22Rv1 (cell line): ENCODE measurements at regions not wholly inside any gene's neighbourhood (a gene's known extent, or its start where the extent isn't known, plus 50 kb on each side); places are given as distances from the start of the nearest gene placed in this dataset.

Experiments
- ZFX ChIP-seq: fragments of 450-650 bp; IDR thresholded peaks from 2 replicates; pipeline ENCODE4 v1.6.1; 2017; ENCODE audit warnings: antibody characterized with exemption, borderline replicate concordance
- TF ChIP-seq, protein P1 (sequence below): fragments of 450-650 bp; IDR thresholded peaks from 2 replicates; pipeline ENCODE4 v1.5.1; 2017; ENCODE audit warnings: mild to moderate bottlenecking

- TF ChIP-seq, protein P1, sequence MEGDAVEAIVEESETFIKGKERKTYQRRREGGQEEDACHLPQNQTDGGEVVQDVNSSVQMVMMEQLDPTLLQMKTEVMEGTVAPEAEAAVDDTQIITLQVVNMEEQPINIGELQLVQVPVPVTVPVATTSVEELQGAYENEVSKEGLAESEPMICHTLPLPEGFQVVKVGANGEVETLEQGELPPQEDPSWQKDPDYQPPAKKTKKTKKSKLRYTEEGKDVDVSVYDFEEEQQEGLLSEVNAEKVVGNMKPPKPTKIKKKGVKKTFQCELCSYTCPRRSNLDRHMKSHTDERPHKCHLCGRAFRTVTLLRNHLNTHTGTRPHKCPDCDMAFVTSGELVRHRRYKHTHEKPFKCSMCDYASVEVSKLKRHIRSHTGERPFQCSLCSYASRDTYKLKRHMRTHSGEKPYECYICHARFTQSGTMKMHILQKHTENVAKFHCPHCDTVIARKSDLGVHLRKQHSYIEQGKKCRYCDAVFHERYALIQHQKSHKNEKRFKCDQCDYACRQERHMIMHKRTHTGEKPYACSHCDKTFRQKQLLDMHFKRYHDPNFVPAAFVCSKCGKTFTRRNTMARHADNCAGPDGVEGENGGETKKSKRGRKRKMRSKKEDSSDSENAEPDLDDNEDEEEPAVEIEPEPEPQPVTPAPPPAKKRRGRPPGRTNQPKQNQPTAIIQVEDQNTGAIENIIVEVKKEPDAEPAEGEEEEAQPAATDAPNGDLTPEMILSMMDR: no peak
- no peak for TF ChIP-seq ZFX
These were observed 168.5 kb upstream of the DCBLD2 start for GRCh38 chr3:99069973-99070372.
